ENCODE measurements at regions not wholly inside any gene's neighbourhood (a gene's known extent, or its start where the extent isn't known, plus 50 kb on each side); places are given as distances from the start of the nearest gene placed in this dataset.

DNA sequence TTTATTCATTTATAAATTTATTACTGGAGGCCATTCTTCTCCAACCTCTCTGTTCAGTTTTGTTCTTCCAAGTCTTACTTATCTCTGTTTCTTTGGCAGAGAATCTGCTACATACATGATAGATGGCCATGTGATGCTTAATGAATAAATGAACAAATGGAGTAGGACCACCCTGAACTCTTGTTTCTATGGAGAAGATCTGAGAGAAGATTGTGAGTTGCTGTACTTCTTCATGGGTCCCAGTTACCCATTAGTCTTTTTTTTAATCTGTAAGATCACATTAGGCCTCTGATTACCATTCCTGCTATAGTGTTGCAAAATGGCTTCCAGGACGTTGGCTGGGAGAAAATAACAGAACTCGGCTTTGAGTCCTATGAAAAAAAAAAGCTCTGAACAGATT, 191.9 kb upstream of the SYNPR start:
- Histone ChIP-seq H3K27ac (ENCODE audit: low read length) (no peak overlapping the region), H3K4me3 (ENCODE audit: low read depth in 2 of 2, low read length in 2 of 2) (no peak overlapping the region), H3K27me3 (ENCODE audit: control insufficient read depth, insufficient read depth, low read length) (no peaks in the 10 kb centered on the region), H3K36me3 (ENCODE audit: control insufficient read depth, insufficient read depth, low read length) (no peaks in the 10 kb centered on the region), H3K4me1 (ENCODE audit: control insufficient read depth, insufficient read depth, low read length) (no peaks in the 10 kb centered on the region), H3K9me3 (ENCODE audit: control insufficient read depth, insufficient read depth, low read depth, low read length) (no peaks in the 10 kb centered on the region)
- intact Hi-C loops (cut with micrococcal nuclease; ENCODE audit: unreplicated experiment) (no loop called here), in situ Hi-C loops (cut with HindIII; ENCODE audit: low pct_unique_long_range_greater_than_20kb, low sequenced_read_pairs) (no loop called here)
- ChIA-PET CTCF (no interaction called here), POLR2A (no interaction called here)
- no peak for DNase-seq (ENCODE audit: low read depth, low spot score)
- TF ChIP-seq SIN3A (IDR thresholded peaks at IDR 0.05; ENCODE audit: borderline replicate concordance, insufficient read depth, low read depth, low read length), result no peak
- no peak for TF ChIP-seq TCF7L2 (IDR thresholded peaks at IDR 0.05; ENCODE audit: low read depth, low read length)
- TF ChIP-seq POLR2AphosphoS5 (IDR thresholded peaks at IDR 0.05; ENCODE audit: low read depth, low read length), result no peak
- TF ChIP-seq, protein P1, sequence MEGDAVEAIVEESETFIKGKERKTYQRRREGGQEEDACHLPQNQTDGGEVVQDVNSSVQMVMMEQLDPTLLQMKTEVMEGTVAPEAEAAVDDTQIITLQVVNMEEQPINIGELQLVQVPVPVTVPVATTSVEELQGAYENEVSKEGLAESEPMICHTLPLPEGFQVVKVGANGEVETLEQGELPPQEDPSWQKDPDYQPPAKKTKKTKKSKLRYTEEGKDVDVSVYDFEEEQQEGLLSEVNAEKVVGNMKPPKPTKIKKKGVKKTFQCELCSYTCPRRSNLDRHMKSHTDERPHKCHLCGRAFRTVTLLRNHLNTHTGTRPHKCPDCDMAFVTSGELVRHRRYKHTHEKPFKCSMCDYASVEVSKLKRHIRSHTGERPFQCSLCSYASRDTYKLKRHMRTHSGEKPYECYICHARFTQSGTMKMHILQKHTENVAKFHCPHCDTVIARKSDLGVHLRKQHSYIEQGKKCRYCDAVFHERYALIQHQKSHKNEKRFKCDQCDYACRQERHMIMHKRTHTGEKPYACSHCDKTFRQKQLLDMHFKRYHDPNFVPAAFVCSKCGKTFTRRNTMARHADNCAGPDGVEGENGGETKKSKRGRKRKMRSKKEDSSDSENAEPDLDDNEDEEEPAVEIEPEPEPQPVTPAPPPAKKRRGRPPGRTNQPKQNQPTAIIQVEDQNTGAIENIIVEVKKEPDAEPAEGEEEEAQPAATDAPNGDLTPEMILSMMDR (IDR thresholded peaks at IDR 0.05), result no peak
- TF ChIP-seq, protein P2, sequence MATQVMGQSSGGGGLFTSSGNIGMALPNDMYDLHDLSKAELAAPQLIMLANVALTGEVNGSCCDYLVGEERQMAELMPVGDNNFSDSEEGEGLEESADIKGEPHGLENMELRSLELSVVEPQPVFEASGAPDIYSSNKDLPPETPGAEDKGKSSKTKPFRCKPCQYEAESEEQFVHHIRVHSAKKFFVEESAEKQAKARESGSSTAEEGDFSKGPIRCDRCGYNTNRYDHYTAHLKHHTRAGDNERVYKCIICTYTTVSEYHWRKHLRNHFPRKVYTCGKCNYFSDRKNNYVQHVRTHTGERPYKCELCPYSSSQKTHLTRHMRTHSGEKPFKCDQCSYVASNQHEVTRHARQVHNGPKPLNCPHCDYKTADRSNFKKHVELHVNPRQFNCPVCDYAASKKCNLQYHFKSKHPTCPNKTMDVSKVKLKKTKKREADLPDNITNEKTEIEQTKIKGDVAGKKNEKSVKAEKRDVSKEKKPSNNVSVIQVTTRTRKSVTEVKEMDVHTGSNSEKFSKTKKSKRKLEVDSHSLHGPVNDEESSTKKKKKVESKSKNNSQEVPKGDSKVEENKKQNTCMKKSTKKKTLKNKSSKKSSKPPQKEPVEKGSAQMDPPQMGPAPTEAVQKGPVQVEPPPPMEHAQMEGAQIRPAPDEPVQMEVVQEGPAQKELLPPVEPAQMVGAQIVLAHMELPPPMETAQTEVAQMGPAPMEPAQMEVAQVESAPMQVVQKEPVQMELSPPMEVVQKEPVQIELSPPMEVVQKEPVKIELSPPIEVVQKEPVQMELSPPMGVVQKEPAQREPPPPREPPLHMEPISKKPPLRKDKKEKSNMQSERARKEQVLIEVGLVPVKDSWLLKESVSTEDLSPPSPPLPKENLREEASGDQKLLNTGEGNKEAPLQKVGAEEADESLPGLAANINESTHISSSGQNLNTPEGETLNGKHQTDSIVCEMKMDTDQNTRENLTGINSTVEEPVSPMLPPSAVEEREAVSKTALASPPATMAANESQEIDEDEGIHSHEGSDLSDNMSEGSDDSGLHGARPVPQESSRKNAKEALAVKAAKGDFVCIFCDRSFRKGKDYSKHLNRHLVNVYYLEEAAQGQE (IDR thresholded peaks at IDR 0.05; ENCODE audit: insufficient read depth in 1 of 2, low read depth in 2 of 2, low read length in 1 of 2), result no peak
- no peak for ATAC-seq
- BruUV-seq (replicated peaks), result no TSS peak

GRCh38 chr3:63089007-63089750, 188.9 kb upstream of the SYNPR start:
- ATAC-seq, result no peak
- Histone ChIP-seq H3K36me3 (ENCODE audit: control insufficient read depth, insufficient read depth, low read length) (no peaks in the 10 kb centered on the region), H3K4me3 (ENCODE audit: low read depth in 2 of 2, low read length in 2 of 2) (no peak overlapping the region), H3K27me3 (ENCODE audit: control insufficient read depth, insufficient read depth, low read length) (no peaks in the 10 kb centered on the region), H3K9me3 (ENCODE audit: control insufficient read depth, insufficient read depth, low read depth, low read length) (no peaks in the 10 kb centered on the region), H3K27ac (ENCODE audit: low read length) (no peak overlapping the region), H3K4me1 (ENCODE audit: control insufficient read depth, insufficient read depth, low read length) (no peaks in the 10 kb centered on the region)
- DNase-seq (ENCODE audit: low read depth, low spot score), result no peak
- POLR2A ChIA-PET, result no interaction called here
- in situ Hi-C loops (cut with HindIII; ENCODE audit: low pct_unique_long_range_greater_than_20kb, low sequenced_read_pairs), result no loop called here
- CTCF ChIA-PET, result no interaction called here
- intact Hi-C loops (cut with micrococcal nuclease; ENCODE audit: unreplicated experiment), result no loop called here
- TF ChIP-seq POLR2AphosphoS5 (IDR thresholded peaks at IDR 0.05; ENCODE audit: low read depth, low read length) (no peak), TCF7L2 (IDR thresholded peaks at IDR 0.05; ENCODE audit: low read depth, low read length) (no peak), SIN3A (IDR thresholded peaks at IDR 0.05; ENCODE audit: borderline replicate concordance, insufficient read depth, low read depth, low read length) (no peak)
- TF ChIP-seq, protein P1 (IDR thresholded peaks at IDR 0.05), result no peak
- TF ChIP-seq, protein P2 (IDR thresholded peaks at IDR 0.05; ENCODE audit: insufficient read depth in 1 of 2, low read depth in 2 of 2, low read length in 1 of 2), result no peak
- no TSS peak for BruUV-seq (replicated peaks)

All from Panc1 (cell line).